ENCODE measurements at regions not wholly inside any gene's neighbourhood (a gene's known extent, or its start where the extent isn't known, plus 50 kb on each side); places are given as distances from the start of the nearest gene placed in this dataset.

GRCh38 chr2:134190807-134191203 lies 63.1 kb upstream of the MGAT5 start:
- TF ChIP-seq CTCF (IDR thresholded peaks at IDR 0.05) (no peak), ZFX (IDR thresholded peaks at IDR 0.05; ENCODE audit: borderline replicate concordance) (no peak)

All from 22Rv1 (cell line).